ENCODE measurements at regions not wholly inside any gene's neighbourhood (a gene's known extent, or its start where the extent isn't known, plus 50 kb on each side); places are given as distances from the start of the nearest gene placed in this dataset.

GRCh38 chr3:89699771-89700170, 592.4 kb downstream of the EPHA3 start:
- no peak for TF ChIP-seq EZH2 (IDR thresholded peaks at IDR 0.05)
- TF ChIP-seq, protein P1, sequence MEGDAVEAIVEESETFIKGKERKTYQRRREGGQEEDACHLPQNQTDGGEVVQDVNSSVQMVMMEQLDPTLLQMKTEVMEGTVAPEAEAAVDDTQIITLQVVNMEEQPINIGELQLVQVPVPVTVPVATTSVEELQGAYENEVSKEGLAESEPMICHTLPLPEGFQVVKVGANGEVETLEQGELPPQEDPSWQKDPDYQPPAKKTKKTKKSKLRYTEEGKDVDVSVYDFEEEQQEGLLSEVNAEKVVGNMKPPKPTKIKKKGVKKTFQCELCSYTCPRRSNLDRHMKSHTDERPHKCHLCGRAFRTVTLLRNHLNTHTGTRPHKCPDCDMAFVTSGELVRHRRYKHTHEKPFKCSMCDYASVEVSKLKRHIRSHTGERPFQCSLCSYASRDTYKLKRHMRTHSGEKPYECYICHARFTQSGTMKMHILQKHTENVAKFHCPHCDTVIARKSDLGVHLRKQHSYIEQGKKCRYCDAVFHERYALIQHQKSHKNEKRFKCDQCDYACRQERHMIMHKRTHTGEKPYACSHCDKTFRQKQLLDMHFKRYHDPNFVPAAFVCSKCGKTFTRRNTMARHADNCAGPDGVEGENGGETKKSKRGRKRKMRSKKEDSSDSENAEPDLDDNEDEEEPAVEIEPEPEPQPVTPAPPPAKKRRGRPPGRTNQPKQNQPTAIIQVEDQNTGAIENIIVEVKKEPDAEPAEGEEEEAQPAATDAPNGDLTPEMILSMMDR (IDR thresholded peaks at IDR 0.05), result no peak
- TF ChIP-seq EZH2phosphoT487 (IDR thresholded peaks at IDR 0.05), result no peak

Measured in neural progenitor cell (in vitro differentiated cells).